ENCODE measurements at regions not wholly inside any gene's neighbourhood (a gene's known extent, or its start where the extent isn't known, plus 50 kb on each side); places are given as distances from the start of the nearest gene placed in this dataset.

- TF ChIP-seq POLR2AphosphoS5 (IDR thresholded peaks at IDR 0.05) (no peak), CTCF (IDR thresholded peaks at IDR 0.05 in 8 of 11, conservative IDR thresholded peaks at IDR 0.05 in 3 of 11) (no peak), POLR2A (IDR thresholded peaks at IDR 0.05) (no peak)
- 46 to 76% (median 63%) methylated on average over 3 of the region's 3 CpGs for WGBS, 5 donors
- DNase-seq: no peak
These were observed 2191.2 kb downstream of the LRRC4C start for GRCh38 chr11:39268176-39268690.

GRCh38 chr11:39255648-39256047 is 2203.8 kb downstream of the LRRC4C start:
- intact Hi-C loops (cut with DNase I; ENCODE audit: low total_unique reads): no loop called here
- H3K9me3 ChIP-seq: peaks cover 3 to 48% (median 39%) of the 10 kb centered on the region in 8 donors
- no peak overlapping the region for H3K4me3 ChIP-seq
- 94 to 97% (median 95%) methylated on average over 1 of the region's 1 CpG for WGBS, 5 donors
- DNase-seq: no peak
- H3K4me1 ChIP-seq: no peaks in the 10 kb centered on the region
- H3K27me3 ChIP-seq (replicated peaks in 1 of 7): no peaks in the 10 kb centered on the region
- TF ChIP-seq CTCF (IDR thresholded peaks at IDR 0.05 in 8 of 11, conservative IDR thresholded peaks at IDR 0.05 in 3 of 11) (no peak), POLR2AphosphoS5 (IDR thresholded peaks at IDR 0.05) (no peak), POLR2A (IDR thresholded peaks at IDR 0.05) (no peak)
- H3K27ac ChIP-seq: no peak overlapping the region
- no peaks in the 10 kb centered on the region for H3K36me3 ChIP-seq

More at GRCh38 chr11:39268176-39268690, 2191.2 kb downstream of the LRRC4C start:
- no peak overlapping the region for H3K27ac ChIP-seq
- H3K4me1 ChIP-seq: no peaks in the 10 kb centered on the region
- peaks cover 0 to 9% (median 2%) of the 10 kb centered on the region in 8 donors for H3K9me3 ChIP-seq
- intact Hi-C loops (cut with DNase I; ENCODE audit: low total_unique reads): no loop called here
- H3K4me3 ChIP-seq: no peak overlapping the region
- H3K36me3 ChIP-seq: no peaks in the 10 kb centered on the region
- no peaks in the 10 kb centered on the region for H3K27me3 ChIP-seq (replicated peaks in 1 of 7)

GRCh38 chr11:39249566-39250365 is 2209.7 kb downstream of the LRRC4C start:
- no peaks in the 10 kb centered on the region for H3K27me3 ChIP-seq (replicated peaks in 1 of 7)
- no peaks in the 10 kb centered on the region for H3K36me3 ChIP-seq
- WGBS, 5 donors: 62 to 72% (median 68%) methylated on average over 3 of the region's 3 CpGs
- no peak for DNase-seq
- H3K4me1 ChIP-seq: no peaks in the 10 kb centered on the region
- TF ChIP-seq POLR2AphosphoS5 (IDR thresholded peaks at IDR 0.05): no peak
- TF ChIP-seq POLR2A (IDR thresholded peaks at IDR 0.05): no peak
- no peak for TF ChIP-seq CTCF (IDR thresholded peaks at IDR 0.05 in 8 of 11, conservative IDR thresholded peaks at IDR 0.05 in 3 of 11)
- H3K4me3 ChIP-seq: no peak overlapping the region
- H3K27ac ChIP-seq: no peak overlapping the region
- intact Hi-C loops (cut with DNase I; ENCODE audit: low total_unique reads): no loop called here
- H3K9me3 ChIP-seq: peaks cover 0 to 17% (median 12%) of the 10 kb centered on the region in 8 donors

- TF ChIP-seq POLR2AphosphoS5 (IDR thresholded peaks at IDR 0.05) (no peak), CTCF (IDR thresholded peaks at IDR 0.05 in 8 of 11, conservative IDR thresholded peaks at IDR 0.05 in 3 of 11) (no peak), POLR2A (IDR thresholded peaks at IDR 0.05) (no peak)
- H3K4me1 ChIP-seq: no peaks in the 10 kb centered on the region
- no peaks in the 10 kb centered on the region for H3K36me3 ChIP-seq
These were observed 2211.8 kb downstream of the LRRC4C start for GRCh38 chr11:39247570-39248137.

More at GRCh38 chr11:39247570-39248137, 2211.8 kb downstream of the LRRC4C start:
- WGBS, 5 donors: 75 to 91% (median 81%) methylated on average over 1 of the region's 1 CpG
- intact Hi-C loops (cut with DNase I; ENCODE audit: low total_unique reads): no loop called here
- H3K27me3 ChIP-seq (replicated peaks in 1 of 7): no peaks in the 10 kb centered on the region
- H3K27ac ChIP-seq: no peak overlapping the region
- no peak for DNase-seq
- no peak overlapping the region for H3K4me3 ChIP-seq
- H3K9me3 ChIP-seq: peaks cover 0 to 10% (median 2%) of the 10 kb centered on the region in 8 donors

Measured in spleen (tissue), 11 donors.